ENCODE measurements at regions not wholly inside any gene's neighbourhood (a gene's known extent, or its start where the extent isn't known, plus 50 kb on each side); places are given as distances from the start of the nearest gene placed in this dataset.

- TF ChIP-seq, protein P1, sequence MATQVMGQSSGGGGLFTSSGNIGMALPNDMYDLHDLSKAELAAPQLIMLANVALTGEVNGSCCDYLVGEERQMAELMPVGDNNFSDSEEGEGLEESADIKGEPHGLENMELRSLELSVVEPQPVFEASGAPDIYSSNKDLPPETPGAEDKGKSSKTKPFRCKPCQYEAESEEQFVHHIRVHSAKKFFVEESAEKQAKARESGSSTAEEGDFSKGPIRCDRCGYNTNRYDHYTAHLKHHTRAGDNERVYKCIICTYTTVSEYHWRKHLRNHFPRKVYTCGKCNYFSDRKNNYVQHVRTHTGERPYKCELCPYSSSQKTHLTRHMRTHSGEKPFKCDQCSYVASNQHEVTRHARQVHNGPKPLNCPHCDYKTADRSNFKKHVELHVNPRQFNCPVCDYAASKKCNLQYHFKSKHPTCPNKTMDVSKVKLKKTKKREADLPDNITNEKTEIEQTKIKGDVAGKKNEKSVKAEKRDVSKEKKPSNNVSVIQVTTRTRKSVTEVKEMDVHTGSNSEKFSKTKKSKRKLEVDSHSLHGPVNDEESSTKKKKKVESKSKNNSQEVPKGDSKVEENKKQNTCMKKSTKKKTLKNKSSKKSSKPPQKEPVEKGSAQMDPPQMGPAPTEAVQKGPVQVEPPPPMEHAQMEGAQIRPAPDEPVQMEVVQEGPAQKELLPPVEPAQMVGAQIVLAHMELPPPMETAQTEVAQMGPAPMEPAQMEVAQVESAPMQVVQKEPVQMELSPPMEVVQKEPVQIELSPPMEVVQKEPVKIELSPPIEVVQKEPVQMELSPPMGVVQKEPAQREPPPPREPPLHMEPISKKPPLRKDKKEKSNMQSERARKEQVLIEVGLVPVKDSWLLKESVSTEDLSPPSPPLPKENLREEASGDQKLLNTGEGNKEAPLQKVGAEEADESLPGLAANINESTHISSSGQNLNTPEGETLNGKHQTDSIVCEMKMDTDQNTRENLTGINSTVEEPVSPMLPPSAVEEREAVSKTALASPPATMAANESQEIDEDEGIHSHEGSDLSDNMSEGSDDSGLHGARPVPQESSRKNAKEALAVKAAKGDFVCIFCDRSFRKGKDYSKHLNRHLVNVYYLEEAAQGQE (IDR thresholded peaks at IDR 0.05; ENCODE audit: insufficient read depth in 1 of 2, low read depth in 2 of 2, low read length in 2 of 2) = no peak
- no peak for TF ChIP-seq POLR2AphosphoS5 (IDR thresholded peaks at IDR 0.05; ENCODE audit: low read depth, low read length)
- no peak for TF ChIP-seq SIN3A (IDR thresholded peaks at IDR 0.05; ENCODE audit: borderline replicate concordance, insufficient read depth, low read length)
- TF ChIP-seq TAF1 (IDR thresholded peaks at IDR 0.05; ENCODE audit: borderline replicate concordance, insufficient read depth, low read length) = no peak
- TF ChIP-seq FOXP2 (optimal IDR thresholded peaks at IDR 0.05; ENCODE audit: borderline replicate concordance, extremely low read depth, extremely low read length, insufficient read depth) = no peak
Observed at GRCh38 chr16:22678311-22678710, 135.7 kb upstream of the HS3ST2 start.
